H9 (cell line): ENCODE measurements at regions not wholly inside any gene's neighbourhood (a gene's known extent, or its start where the extent isn't known, plus 50 kb on each side); places are given as distances from the start of the nearest gene placed in this dataset.

Experiments
- DNase-seq: peaks from one replicate; pipeline ENCODE4 v3.0.0-alpha.2; 2017
- H2AFZ ChIP-seq: one replicate; pipeline ENCODE4 v1.6.1; 2013; ENCODE audit warnings: mild to moderate bottlenecking, low read length, control low read depth, moderate library complexity
- H2AK5ac ChIP-seq: 2 replicates; pipeline ENCODE4 v1.6.1; 2013; ENCODE audit warnings: low read length, control low read depth, mixed read lengths; ENCODE audit not compliant: insufficient read length
- H2BK120ac ChIP-seq: one replicate; pipeline ENCODE4 v1.6.1; 2013; ENCODE audit warnings: low read depth, mild to moderate bottlenecking, low read length, control low read depth, inconsistent platforms; ENCODE audit not compliant: poor library complexity, severe bottlenecking
- H2BK12ac ChIP-seq: 2 replicates; pipeline ENCODE4 v1.6.1; 2013; ENCODE audit warnings: low read length, control low read depth, mixed read lengths, low read depth; ENCODE audit not compliant: insufficient read length
- H2BK15ac ChIP-seq: 2 replicates; pipeline ENCODE4 v1.6.1; 2013; ENCODE audit warnings: low read depth, low read length, control low read depth
- H2BK20ac ChIP-seq: one replicate; pipeline ENCODE4 v1.6.1; 2013; ENCODE audit warnings: low read depth, mild to moderate bottlenecking, low read length, control low read depth, inconsistent platforms; ENCODE audit not compliant: poor library complexity, severe bottlenecking
- H2BK5ac ChIP-seq: 2 replicates; pipeline ENCODE4 v1.6.1; 2013; ENCODE audit warnings: low read length, control low read depth, mixed read lengths; ENCODE audit not compliant: insufficient read length
- H3K14ac ChIP-seq: 2 replicates; pipeline ENCODE4 v1.6.1; 2013; ENCODE audit warnings: low read length, control low read depth; ENCODE audit not compliant: insufficient read depth
- H3K18ac ChIP-seq: 2 replicates; pipeline ENCODE4 v1.6.1; 2013; ENCODE audit warnings: low read depth, mild to moderate bottlenecking, mixed read lengths, low read length, control low read depth; ENCODE audit not compliant: insufficient read length
- H3K23ac ChIP-seq: 2 replicates; pipeline ENCODE4 v1.6.1; 2013; ENCODE audit warnings: low read length, control low read depth, mixed read lengths, low read depth; ENCODE audit not compliant: insufficient read length
- H3K23me2 ChIP-seq: 2 replicates; pipeline ENCODE4 v1.6.1; 2013; ENCODE audit warnings: low read depth, mild to moderate bottlenecking, mixed read lengths, low read length, control low read depth; ENCODE audit not compliant: insufficient read length, poor library complexity, severe bottlenecking
- H3K27ac ChIP-seq: 2 replicates; pipeline ENCODE4 v1.5.1; 2013; ENCODE audit warnings: low read length, control low read depth, mixed read lengths, low read depth; ENCODE audit not compliant: insufficient read length
- H3K27me3 ChIP-seq: 2 replicates; pipeline ENCODE4 v1.6.1; 2013; ENCODE audit warnings: low read length, control low read depth, inconsistent platforms; ENCODE audit not compliant: insufficient read depth
- H3K4ac ChIP-seq: 2 replicates; pipeline ENCODE4 v1.6.1; 2013; ENCODE audit warnings: low read depth, mild to moderate bottlenecking, control low read depth, inconsistent platforms, low read length, moderate library complexity
- H3K4me1 ChIP-seq: 2 replicates; pipeline ENCODE4 v1.6.1; 2013; ENCODE audit warnings: low read length, control low read depth, inconsistent platforms; ENCODE audit not compliant: insufficient read depth
- H3K4me2 ChIP-seq: 2 replicates; pipeline ENCODE4 v1.6.1; 2013; ENCODE audit warnings: low read length, control low read depth, mixed read lengths; ENCODE audit not compliant: insufficient read length, insufficient read depth
- H3K56ac ChIP-seq: 2 replicates; pipeline ENCODE4 v1.6.1; 2013; ENCODE audit warnings: low read depth, mild to moderate bottlenecking, mixed read lengths, low read length, control low read depth; ENCODE audit not compliant: insufficient read length
- H3K79me1 ChIP-seq: 2 replicates; pipeline ENCODE4 v1.6.1; 2013; ENCODE audit warnings: low read depth, mild to moderate bottlenecking, moderate library complexity, low read length, control low read depth, inconsistent platforms; ENCODE audit not compliant: insufficient read depth, poor library complexity, severe bottlenecking
- H3K79me2 ChIP-seq: 2 replicates; pipeline ENCODE4 v1.6.1; 2013; ENCODE audit warnings: low read length, control low read depth, inconsistent platforms; ENCODE audit not compliant: insufficient read depth
- H3K9ac ChIP-seq: 2 replicates; pipeline ENCODE4 v1.6.1; 2013; ENCODE audit warnings: low read length, control low read depth, mixed read lengths; ENCODE audit not compliant: insufficient read length; ENCODE audit errors: extremely low read depth
- H3K9me3 ChIP-seq: one replicate; pipeline ENCODE4 v1.6.1; 2013; ENCODE audit warnings: low read depth, low read length, inconsistent platforms; ENCODE audit not compliant: control insufficient read depth
- H3T11ph ChIP-seq: one replicate; pipeline ENCODE4 v1.6.1; 2013; ENCODE audit warnings: mild to moderate bottlenecking, low read length, control low read depth, inconsistent platforms
- H4K20me1 ChIP-seq: one replicate; pipeline ENCODE4 v1.6.1; 2013; ENCODE audit not compliant: control insufficient read depth, insufficient read length, insufficient read depth
- H4K5ac ChIP-seq: 2 replicates; pipeline ENCODE4 v1.6.1; 2013; ENCODE audit warnings: low read depth, mild to moderate bottlenecking, mixed read lengths, low read length, control low read depth; ENCODE audit not compliant: insufficient read length
- H4K8ac ChIP-seq: replicated peaks from 2 replicates; pipeline ENCODE4 v1.6.1; 2013; ENCODE audit warnings: low read length, control low read depth, mixed read lengths, low read depth; ENCODE audit not compliant: insufficient read length
- H4K91ac ChIP-seq: 2 replicates; pipeline ENCODE4 v1.6.1; 2013; ENCODE audit warnings: low read depth, mild to moderate bottlenecking, moderate library complexity, mixed read lengths, low read length, control low read depth; ENCODE audit not compliant: insufficient read length
- H3K27ac Mint-ChIP-seq, 3 experiments: 2 replicates in 2 of 3; 3 replicates in 1 of 3; pipeline ENCODE4 v1.8.0; 2020 to 2021; ENCODE audit warnings: mixed read lengths in 3 of 3, mild to moderate bottlenecking in 1 of 3, moderate library complexity in 1 of 3
- H3K27me3 Mint-ChIP-seq: 2 replicates; pipeline ENCODE4 v1.8.0; 2021; ENCODE audit warnings: low read depth, mild to moderate bottlenecking, moderate library complexity, mixed read lengths
- H3K36me3 Mint-ChIP-seq, 3 experiments: 2 replicates in 2 of 3; 3 replicates in 1 of 3; pipeline ENCODE4 v1.8.0; 2020 to 2021; ENCODE audit warnings: low read depth in 3 of 3, mixed read lengths in 3 of 3; ENCODE audit not compliant: insufficient read depth in 1 of 3
- H3K4me1 Mint-ChIP-seq, 2 experiments: 2 replicates each; pipeline ENCODE4 v1.8.0; 2020; ENCODE audit warnings: mixed read lengths in 2 of 2
- H3K4me3 Mint-ChIP-seq, 2 experiments: 2 replicates in 1 of 2; 3 replicates in 1 of 2; pipeline ENCODE4 v1.8.0; 2020 to 2021; ENCODE audit warnings: mild to moderate bottlenecking in 2 of 2, mixed read lengths in 2 of 2, moderate library complexity in 1 of 2
- H3K9me3 Mint-ChIP-seq, 2 experiments: 2 replicates in 1 of 2; 3 replicates in 1 of 2; pipeline ENCODE4 v1.8.0; 2020; ENCODE audit warnings: mild to moderate bottlenecking in 2 of 2, mixed read lengths in 2 of 2, moderate library complexity in 1 of 2
- CTCF ChIP-seq: fragments of 200-600 bp; sonication (generic); conservative IDR thresholded peaks from 3 replicates; pipeline ENCODE4 v1.8.0; 2021; ENCODE audit warnings: antibody characterized with exemption, mild to moderate bottlenecking

GRCh38 chr11:103789952-103790351 is 246.5 kb upstream of the DDI1 start:
- Histone ChIP-seq H3K56ac (no peak overlapping the region), H2BK20ac (no peak overlapping the region), H2BK15ac (no peak overlapping the region), H4K5ac (no peak overlapping the region), H3K4me2 (no peak overlapping the region), H2AK5ac (no peak overlapping the region), H3T11ph (no peak overlapping the region), H3K9me3 (no peaks in the 10 kb centered on the region), H3K27ac (no peak overlapping the region), H3K4me1 (no peaks in the 10 kb centered on the region), H4K91ac (no peak overlapping the region), H4K8ac (no peak overlapping the region), H3K4ac (no peak overlapping the region), H3K14ac (no peak overlapping the region), H2AFZ (no peak overlapping the region), H2BK120ac (no peak overlapping the region), H2BK12ac (no peak overlapping the region), H2BK5ac (no peak overlapping the region), H3K23me2 (no peaks in the 10 kb centered on the region), H4K20me1 (no peaks in the 10 kb centered on the region), H3K23ac (no peak overlapping the region), H3K18ac (no peak overlapping the region), H3K27me3 (no peaks in the 10 kb centered on the region), H3K9ac (no peak overlapping the region), H3K79me1 (no peaks in the 10 kb centered on the region), H3K79me2 (no peaks in the 10 kb centered on the region)
- Mint-ChIP-seq H3K27me3 (no peaks in the 10 kb centered on the region), H3K4me3 (no peak overlapping the region), H3K4me1 (no peaks in the 10 kb centered on the region), H3K27ac (no peak overlapping the region), H3K9me3 (peaks cover 18 to 23% of the 10 kb centered on the region in 2 experiments), H3K36me3 (peaks cover 2 to 22% (median 8%) of the 10 kb centered on the region in 3 experiments; a peak in 5 of 7 replicates)
- DNase-seq, result no peak
- no peak for TF ChIP-seq CTCF
